ENCODE measurements at regions not wholly inside any gene's neighbourhood (a gene's known extent, or its start where the extent isn't known, plus 50 kb on each side); places are given as distances from the start of the nearest gene placed in this dataset.

DNA sequence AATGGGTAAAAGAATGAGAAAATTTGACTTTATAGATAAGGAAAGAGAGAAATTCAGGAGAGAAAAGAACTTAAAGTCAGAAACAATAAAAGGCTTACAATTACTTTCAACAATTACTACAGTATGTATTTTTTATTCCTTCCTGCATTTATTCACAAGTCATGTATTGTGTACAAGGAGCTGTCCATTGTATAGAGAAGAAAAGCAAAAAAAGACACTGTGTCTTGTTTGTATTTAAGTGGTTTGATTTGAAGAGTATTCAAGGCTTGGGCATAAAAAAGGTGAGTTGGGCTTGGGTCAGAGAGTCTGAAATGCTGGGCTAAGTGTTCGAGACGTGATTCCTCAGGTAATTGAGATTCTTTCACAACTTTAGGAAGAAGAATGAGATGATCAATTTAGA lies 394.2 kb upstream of the ROBO2 start:
- DNase-seq: no peak

DNA sequence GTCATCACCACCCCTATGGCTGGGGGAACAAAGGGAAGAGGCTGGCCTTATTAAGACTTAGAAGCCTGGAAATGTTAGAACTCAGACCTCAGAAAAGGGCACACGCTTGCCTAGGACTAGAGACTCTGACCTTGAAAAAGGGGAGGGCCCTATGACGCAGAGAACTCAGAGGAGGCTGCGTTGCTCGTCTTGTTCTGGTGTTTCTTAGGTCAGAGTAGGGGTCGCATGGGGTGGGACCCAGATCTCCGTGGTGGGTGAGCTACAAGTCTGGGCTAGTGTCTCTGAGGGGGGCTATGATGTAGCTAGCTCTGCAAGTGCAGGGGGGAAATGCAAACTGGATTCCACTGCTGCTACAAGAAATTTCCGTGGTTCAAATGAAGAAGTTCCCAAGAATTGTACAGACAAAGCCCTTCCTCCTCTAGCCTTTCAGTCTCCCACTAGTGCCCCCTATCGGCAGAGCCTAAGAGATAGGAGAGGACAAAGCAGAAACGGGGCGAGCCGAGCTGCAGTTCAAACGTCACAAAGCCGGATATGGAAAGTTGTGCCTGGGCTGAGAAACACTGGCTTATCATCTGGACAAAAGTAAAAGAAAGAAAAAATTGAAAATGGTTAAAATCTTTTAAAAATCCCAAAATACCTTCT lies 392.9 kb upstream of the ROBO2 start:
- no peak for DNase-seq

- DNase-seq: no peak
Observed at GRCh38 chr3:76651784-76652183, 388.1 kb upstream of the ROBO2 start.

GRCh38 chr3:76652524-76652923 lies 387.4 kb upstream of the ROBO2 start:
- no peak for DNase-seq

- DNase-seq: no peak
Observed at GRCh38 chr3:76653640-76654251, 386.2 kb upstream of the ROBO2 start.

GRCh38 chr3:76656531-76657070 lies 383.3 kb upstream of the ROBO2 start:
- peak; percentile 2 for DNase-seq

DNA sequence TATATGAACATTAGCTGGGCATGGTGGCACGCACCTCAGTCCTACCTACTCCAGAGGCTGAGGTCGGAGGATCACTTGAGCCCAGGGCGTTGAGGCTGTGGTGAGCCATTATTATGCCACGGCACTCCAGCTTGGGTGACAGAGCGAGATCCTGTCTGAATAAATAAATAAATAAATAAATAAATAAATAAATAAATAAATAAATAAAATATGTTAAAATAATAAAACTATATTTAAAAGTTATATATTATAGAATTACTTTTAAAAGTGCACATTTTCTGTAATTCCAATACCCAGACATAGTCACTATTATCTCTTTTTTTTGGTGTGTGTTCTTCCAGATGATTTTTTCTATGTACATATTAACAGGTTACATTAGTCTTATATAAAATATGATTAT lies 382.0 kb upstream of the ROBO2 start:
- no peak for DNase-seq

DNA sequence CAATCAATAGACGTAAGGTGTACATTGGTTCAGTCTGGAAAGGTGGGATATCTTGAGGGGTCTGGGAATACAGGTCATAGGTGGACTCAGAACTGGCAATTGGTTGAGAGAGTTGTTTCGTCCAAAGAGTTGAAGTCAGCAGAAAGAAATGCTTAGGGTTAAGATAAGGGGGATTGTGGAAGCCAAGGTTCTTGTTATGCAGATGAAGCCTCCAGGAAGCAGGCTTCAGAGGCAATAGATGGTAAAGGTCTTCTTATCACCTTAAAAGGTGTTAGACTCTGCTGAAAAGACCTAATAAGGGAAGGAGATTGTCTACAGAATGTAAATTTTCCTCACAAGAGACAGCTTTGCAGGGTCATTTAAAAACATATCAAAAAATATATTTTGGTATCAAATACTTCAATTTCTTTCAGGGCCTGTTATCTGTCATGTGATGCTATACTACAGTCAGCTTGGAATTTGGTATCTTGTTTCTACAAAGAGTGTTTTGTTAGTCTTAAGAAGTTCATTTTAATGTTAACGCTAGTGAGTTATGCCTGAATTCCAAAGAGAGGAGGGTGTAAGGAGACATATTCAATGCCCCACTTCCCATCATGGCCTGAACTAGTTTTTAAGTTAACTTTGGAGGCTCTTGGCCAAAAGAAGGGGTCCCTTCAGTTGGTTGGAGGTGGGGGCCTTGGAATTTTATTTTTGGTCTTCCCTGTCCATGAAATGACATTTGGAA lies 378.2 kb upstream of the ROBO2 start:
- no peak for DNase-seq

DNA sequence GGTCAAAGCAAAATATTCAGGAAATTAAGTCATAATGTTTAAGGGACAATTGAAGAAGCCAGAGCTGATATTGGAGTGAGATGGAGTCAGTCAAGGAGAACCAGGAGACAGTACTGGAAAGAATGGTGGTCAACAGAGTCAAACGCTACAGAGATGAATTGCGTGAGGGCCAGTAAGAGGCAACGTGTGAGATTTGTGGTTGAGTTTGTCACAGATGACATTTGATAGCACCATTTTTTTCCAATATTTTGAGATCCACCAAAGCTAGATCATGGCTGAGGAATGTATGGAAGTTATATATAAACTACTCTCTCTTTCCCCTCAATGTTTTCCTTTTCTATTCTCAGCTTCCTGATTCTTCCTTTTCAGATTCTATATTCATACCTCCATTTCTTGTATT lies 375.1 kb upstream of the ROBO2 start:
- no peak for DNase-seq

DNA sequence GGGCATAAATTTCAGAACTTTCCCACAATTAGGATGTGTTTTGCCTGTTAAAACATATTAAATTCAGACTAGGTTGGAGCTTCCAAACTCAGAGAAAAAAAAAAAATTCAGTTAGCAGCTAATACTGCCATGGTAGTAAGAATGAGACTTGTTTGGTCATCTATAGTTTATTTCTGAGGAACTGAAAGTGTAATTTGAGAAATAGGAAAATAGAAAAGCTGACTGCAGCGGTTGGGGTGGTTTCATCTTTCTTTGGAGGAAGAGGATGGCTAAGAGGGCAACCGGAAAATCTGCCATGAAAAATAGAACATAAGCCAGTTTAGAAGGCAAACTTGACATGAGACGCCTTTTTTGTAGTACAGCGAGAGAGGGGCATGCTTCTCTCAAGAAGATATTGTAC lies 371.2 kb upstream of the ROBO2 start:
- no peak for DNase-seq

DNA sequence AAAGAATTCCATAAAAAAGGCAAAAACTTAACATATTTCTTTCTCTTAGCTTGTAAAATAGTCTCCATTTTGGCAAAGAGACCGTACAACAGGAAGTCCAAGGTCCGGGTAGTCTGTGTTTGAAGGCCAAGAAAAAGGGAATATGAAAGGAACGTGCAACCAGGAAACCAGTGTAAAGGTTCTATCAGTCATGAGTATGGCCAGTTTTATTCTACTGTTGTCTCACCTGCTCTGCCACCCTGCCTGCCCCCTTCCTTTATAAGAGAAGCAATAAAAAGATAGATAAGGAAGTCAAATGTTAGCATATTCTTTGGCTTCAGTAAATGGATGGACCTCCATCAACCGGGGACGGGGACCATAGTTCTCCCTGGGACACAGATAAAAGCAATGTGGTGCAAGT lies 370.6 kb upstream of the ROBO2 start:
- no peak for DNase-seq

- DNase-seq: no peak
Observed at GRCh38 chr3:76673171-76673570, 366.7 kb upstream of the ROBO2 start.

GRCh38 chr3:76679541-76679940 lies 360.4 kb upstream of the ROBO2 start:
- peak; percentile 16 for DNase-seq

GRCh38 chr3:76683256-76683655 lies 356.6 kb upstream of the ROBO2 start:
- no peak for DNase-seq

DNA sequence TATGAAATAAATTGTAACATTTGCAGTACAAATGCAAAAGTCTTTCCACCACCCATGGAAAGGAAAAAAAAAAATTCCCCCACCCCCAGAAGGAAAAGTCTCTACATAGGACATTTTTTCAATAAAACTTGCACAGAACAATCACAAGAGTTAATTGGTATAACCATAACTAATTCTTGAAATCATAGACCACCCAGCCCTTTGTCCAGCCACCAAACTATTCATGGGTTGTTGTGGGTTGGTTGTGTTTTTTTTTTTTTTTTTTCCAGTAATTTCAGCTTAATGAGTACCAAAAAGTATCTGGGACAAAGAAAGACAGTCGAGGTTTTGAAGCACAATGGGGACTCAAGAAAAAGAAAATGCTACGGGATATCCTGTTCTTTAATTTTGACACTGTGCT lies 355.0 kb upstream of the ROBO2 start:
- no peak for DNase-seq

GRCh38 chr3:76685858-76686257 lies 354.0 kb upstream of the ROBO2 start:
- DNase-seq: no peak

- DNase-seq: no peak
Observed at GRCh38 chr3:76687019-76687418, 352.9 kb upstream of the ROBO2 start.

DNA sequence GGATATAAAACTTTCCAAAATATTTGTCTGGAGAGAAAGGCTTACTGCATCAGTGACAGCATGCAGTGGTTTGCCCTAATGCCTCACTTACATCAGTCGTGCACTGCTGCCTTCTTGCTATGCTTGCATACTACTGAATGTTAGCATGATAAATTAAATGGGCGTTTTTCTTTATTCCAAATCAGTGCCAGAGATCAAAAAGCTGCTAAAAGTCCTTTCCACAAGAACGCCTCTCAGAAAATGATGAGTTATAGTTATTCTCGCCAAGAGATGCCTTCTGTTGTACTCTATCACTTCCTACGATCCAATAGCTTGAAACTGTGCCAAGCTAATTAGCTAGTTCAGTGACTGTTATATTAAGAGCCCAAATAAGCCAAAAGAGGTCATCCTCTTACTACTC lies 345.8 kb upstream of the ROBO2 start:
- DNase-seq: peak; percentile 90

DNA sequence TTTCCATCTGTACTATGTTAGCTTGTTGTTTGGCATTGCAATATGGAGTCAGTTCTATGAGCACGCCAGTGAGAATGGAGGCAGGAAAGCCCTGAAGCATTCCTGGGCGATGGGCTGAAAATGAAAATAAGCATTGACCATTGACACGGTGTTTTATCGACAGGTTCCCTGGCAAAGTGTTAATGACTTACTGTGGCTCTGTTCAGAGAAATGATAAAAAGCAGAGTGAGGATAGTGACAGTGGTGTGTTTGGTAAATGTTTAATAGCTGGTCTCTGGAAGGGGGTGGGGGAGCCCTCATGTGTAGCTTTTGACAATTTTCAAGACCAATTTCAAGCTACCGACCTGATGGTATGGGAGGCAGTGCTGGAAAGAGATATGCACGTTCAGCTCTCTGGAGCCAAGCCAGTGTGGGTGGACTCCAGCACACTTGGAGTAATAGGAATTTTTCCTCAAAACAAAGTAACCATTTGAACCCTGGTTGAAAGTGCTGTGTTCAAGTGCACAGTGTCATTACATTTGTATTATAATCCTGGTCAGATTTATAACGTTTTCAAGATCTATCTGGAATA lies 341.7 kb upstream of the ROBO2 start:
- no peak for DNase-seq

DNA sequence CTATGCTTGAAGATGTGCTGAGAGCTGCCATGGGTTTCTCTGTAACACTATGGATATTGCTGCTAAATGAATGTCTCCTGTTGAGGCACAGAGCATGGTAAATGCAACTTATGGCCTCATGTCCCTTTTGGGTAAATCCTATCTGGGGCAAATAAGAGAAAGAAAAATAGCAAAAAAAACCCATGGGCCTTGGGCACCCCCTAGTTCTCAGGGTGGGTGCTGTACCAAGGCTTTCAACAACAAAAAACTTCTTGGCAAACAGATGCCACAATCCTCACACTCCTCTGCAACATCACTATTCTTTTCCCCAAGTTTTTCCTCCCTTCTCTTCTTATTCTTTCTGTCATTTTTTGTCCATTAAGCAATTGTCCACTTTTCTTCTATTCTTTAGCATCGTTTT lies 340.1 kb upstream of the ROBO2 start:
- DNase-seq: no peak

DNA sequence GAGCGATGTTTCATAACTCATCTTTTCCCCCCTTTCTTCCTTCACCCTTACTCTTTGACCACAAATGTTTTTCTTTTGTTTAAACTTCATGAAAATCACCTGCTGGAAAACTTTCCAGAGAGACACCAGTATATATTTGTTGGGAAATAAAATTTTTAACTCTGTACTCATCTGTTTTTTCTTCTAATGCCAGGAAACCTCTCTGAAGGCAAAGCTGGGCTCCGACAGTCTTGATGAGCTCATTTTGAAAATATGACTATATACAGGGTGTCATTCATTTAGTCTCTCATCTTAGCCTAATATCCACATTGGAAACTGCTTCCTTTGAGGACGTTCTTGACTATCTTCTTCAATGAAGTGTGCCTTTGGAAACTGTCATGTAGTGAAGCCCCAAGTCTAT lies 339.6 kb upstream of the ROBO2 start:
- no peak for DNase-seq

GRCh38 chr3:76702676-76703075 lies 337.2 kb upstream of the ROBO2 start:
- no peak for DNase-seq

- no peak for DNase-seq
Observed at GRCh38 chr3:76715426-76715825, 324.5 kb upstream of the ROBO2 start.

DNA sequence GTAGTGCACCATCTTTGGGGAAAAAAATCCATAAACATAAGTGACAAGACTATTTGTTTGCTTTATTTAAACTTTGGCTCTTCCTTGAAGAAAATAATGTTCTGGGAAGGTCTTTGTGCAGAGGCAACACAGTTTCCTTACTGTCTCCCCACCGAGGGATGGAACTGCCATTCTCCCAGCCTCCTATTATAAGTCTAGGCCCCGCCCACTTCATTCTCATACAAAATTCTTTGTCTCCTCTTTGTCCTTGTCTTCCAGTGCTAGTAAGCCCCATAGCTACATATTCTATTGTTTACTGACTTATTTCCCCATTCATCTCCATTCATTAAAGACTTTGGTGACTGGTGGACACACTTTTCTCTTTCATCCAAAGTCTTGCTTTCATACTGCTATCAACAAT lies 316.5 kb upstream of the ROBO2 start:
- no peak for DNase-seq
